ENCODE measurements at regions not wholly inside any gene's neighbourhood (a gene's known extent, or its start where the extent isn't known, plus 50 kb on each side); places are given as distances from the start of the nearest gene placed in this dataset.

DNA sequence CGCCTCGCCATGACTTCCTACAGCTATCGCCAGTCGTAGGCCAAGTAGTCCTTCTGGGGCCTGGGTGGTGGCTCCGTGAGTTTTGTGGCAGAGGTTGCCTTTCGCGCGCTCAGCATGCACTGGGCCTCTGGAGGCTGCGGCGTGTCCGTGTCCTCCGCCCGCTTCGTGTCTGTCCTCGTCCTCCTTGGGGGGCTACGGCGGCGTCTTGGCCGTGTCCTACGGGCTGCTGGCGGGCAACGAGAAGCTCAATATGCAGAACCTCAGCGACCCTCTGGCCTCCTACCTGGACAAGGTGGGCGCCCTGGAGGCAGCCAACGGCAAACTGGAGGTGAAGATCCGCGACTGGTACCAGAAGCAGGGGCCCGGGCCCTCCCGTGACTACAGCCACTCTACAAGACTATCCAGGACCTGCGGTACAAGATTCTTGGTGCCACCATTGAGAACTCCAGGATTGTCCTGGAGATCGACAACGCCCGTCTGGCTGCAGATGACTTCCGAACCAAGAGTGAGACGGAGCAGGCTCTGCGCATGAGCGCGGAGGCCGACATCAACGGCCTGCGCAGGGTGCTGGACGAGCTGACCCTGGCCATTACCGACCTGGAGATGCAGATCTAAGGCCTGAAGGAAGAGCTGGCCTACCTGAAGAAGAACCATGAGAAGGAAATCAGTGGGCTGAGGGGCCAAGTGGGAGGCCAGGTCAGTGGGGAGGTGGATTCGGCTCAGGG, 296.3 kb downstream of the OGFRL1 start:
- peaks cover 6% of the 10 kb centered on the region for H3K27me3 Mint-ChIP-seq
- no peaks in the 10 kb centered on the region for H4K20me1 ChIP-seq (ENCODE audit: control insufficient read depth, insufficient read depth, low read length, poor library complexity, severe bottlenecking)
- no peak overlapping the region for H3K27ac Mint-ChIP-seq
- H3K9me3 ChIP-seq (ENCODE audit: control extremely low read depth in 1 of 3, control insufficient read depth in 2 of 3, insufficient read depth in 1 of 3, low read length in 2 of 3), result peaks cover 0 to 21% (median 0%) of the 10 kb centered on the region in 3 donors
- no peak overlapping the region for H3K4me3 Mint-ChIP-seq
- intact Hi-C loops (cut with micrococcal nuclease), result no loop called here
- H3K4me1 Mint-ChIP-seq, result no peaks in the 10 kb centered on the region
- no peak overlapping the region for H2AFZ ChIP-seq (ENCODE audit: insufficient read depth, low read depth, low read length, poor library complexity, severe bottlenecking)
- no peak for ATAC-seq (ENCODE audit: low read depth)
- H3K9ac ChIP-seq (ENCODE audit: low read length), result no peak overlapping the region
- peaks cover 0 to 4% (median 0%) of the 10 kb centered on the region in 4 experiments for H3K27me3 ChIP-seq (replicated peaks in 1 of 4; ENCODE audit: control extremely low read depth in 1 of 4, control insufficient read depth in 3 of 4, insufficient read depth in 4 of 4, low read length in 3 of 4)
- TF ChIP-seq CTCF (IDR thresholded peaks at IDR 0.05), result no peak
- no peak for TF ChIP-seq EZH2 (IDR thresholded peaks at IDR 0.05; ENCODE audit: borderline replicate concordance, insufficient read depth, low read depth, low read length, poor library complexity, severe bottlenecking)
- H3K9me3 Mint-ChIP-seq (ENCODE audit: insufficient read depth), result no peaks in the 10 kb centered on the region
- POLR2A ChIA-PET, result no interaction called here
- H3K36me3 ChIP-seq (replicated peaks in 1 of 2; ENCODE audit: control extremely low read depth in 1 of 2, control insufficient read depth in 1 of 2, extremely low read depth in 1 of 2, insufficient read depth in 2 of 2, low read length in 1 of 2), result no peaks in the 10 kb centered on the region
- CTCF ChIA-PET, result no interaction called here
- no peak overlapping the region for H3K4me3 ChIP-seq (ENCODE audit: control extremely low read depth in 1 of 5, extremely low read depth in 1 of 5, insufficient read depth in 1 of 5, low read depth in 2 of 5, low read length in 4 of 5)
- H3K4me2 ChIP-seq (replicated peaks; ENCODE audit: low read depth, low read length, poor library complexity, severe bottlenecking), result no peak overlapping the region
- no peaks in the 10 kb centered on the region for H3K4me1 ChIP-seq (ENCODE audit: control insufficient read depth in 2 of 2, insufficient read depth in 2 of 2, low read length in 2 of 2)
- no peak overlapping the region for H3K27ac ChIP-seq (ENCODE audit: low read length in 2 of 2)
- no peak for DNase-seq
- 97% methylated on average over 44 of the region's 44 CpGs for WGBS (ENCODE audit: insufficient coverage)
- no peaks in the 10 kb centered on the region for H3K79me2 ChIP-seq (ENCODE audit: control insufficient read depth, insufficient read depth, low read length)

DNA sequence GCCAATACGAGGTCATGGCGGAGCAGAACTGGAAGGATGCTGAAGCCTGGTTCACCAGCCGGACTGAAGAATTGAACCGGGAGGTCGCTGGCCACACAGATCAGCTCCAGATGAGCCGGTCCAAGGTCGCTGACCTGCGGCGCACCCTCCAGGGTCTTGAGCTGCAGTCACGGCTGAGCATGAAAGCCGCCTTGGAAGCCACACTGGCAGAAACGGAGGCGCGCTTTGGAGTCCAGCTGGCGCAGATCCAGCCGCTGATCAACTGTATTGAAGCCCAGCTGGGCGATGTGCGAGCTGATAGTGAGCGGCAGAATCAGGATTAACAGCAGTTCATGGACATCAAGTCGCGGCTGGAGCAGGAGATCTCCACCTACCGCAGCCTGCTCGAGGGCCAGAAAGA, 296.9 kb downstream of the OGFRL1 start:
- Histone ChIP-seq H3K4me1 (ENCODE audit: control insufficient read depth in 2 of 2, insufficient read depth in 2 of 2, low read length in 2 of 2) (no peaks in the 10 kb centered on the region), H3K9me3 (ENCODE audit: control extremely low read depth in 1 of 3, control insufficient read depth in 2 of 3, insufficient read depth in 1 of 3, low read length in 2 of 3) (peaks cover 0 to 21% (median 0%) of the 10 kb centered on the region in 3 donors), H3K4me3 (ENCODE audit: control extremely low read depth in 1 of 5, extremely low read depth in 1 of 5, insufficient read depth in 1 of 5, low read depth in 2 of 5, low read length in 4 of 5) (no peak overlapping the region), H4K20me1 (ENCODE audit: control insufficient read depth, insufficient read depth, low read length, poor library complexity, severe bottlenecking) (no peaks in the 10 kb centered on the region), H3K4me2 (replicated peaks; ENCODE audit: low read depth, low read length, poor library complexity, severe bottlenecking) (no peak overlapping the region), H3K27ac (ENCODE audit: low read length in 2 of 2) (no peak overlapping the region), H3K27me3 (replicated peaks in 1 of 4; ENCODE audit: control extremely low read depth in 1 of 4, control insufficient read depth in 3 of 4, insufficient read depth in 4 of 4, low read length in 3 of 4) (peaks cover 0 to 4% (median 0%) of the 10 kb centered on the region in 4 experiments), H3K79me2 (ENCODE audit: control insufficient read depth, insufficient read depth, low read length) (no peaks in the 10 kb centered on the region), H2AFZ (ENCODE audit: insufficient read depth, low read depth, low read length, poor library complexity, severe bottlenecking) (no peak overlapping the region), H3K9ac (ENCODE audit: low read length) (no peak overlapping the region), H3K36me3 (replicated peaks in 1 of 2; ENCODE audit: control extremely low read depth in 1 of 2, control insufficient read depth in 1 of 2, extremely low read depth in 1 of 2, insufficient read depth in 2 of 2, low read length in 1 of 2) (no peaks in the 10 kb centered on the region)
- ATAC-seq (ENCODE audit: low read depth) (no peak), DNase-seq (no peak)
- intact Hi-C loops (cut with micrococcal nuclease), result no loop called here
- ChIA-PET POLR2A (no interaction called here), CTCF (no interaction called here)
- no peak for TF ChIP-seq EZH2 (IDR thresholded peaks at IDR 0.05; ENCODE audit: borderline replicate concordance, insufficient read depth, low read depth, low read length, poor library complexity, severe bottlenecking)
- no peak for TF ChIP-seq CTCF (IDR thresholded peaks at IDR 0.05)
- no peak overlapping the region for H3K27ac Mint-ChIP-seq
- H3K4me3 Mint-ChIP-seq, result no peak overlapping the region
- no peaks in the 10 kb centered on the region for H3K9me3 Mint-ChIP-seq (ENCODE audit: insufficient read depth)
- 97% methylated on average over 23 of the region's 23 CpGs for WGBS (ENCODE audit: insufficient coverage)
- H3K4me1 Mint-ChIP-seq, result no peaks in the 10 kb centered on the region
- peaks cover 6% of the 10 kb centered on the region for H3K27me3 Mint-ChIP-seq
